NCI-H510A (cell line): ENCODE measurements at regions not wholly inside any gene's neighbourhood (a gene's known extent, or its start where the extent isn't known, plus 50 kb on each side); places are given as distances from the start of the nearest gene placed in this dataset.

Experiments used
- DNase-seq: peaks from one replicate; lab custom pipeline; 2025; lab: John Stamatoyannopoulos, UW

GRCh38 chr12:67534681-67535080 is 113.9 kb upstream of the DYRK2 start:
- DNase-seq, result no peak

- DNase-seq, result no peak
These were observed 113.4 kb upstream of the DYRK2 start for GRCh38 chr12:67535176-67535575.

- DNase-seq, result no peak
These were observed 112.6 kb upstream of the DYRK2 start for GRCh38 chr12:67535971-67536370.

GRCh38 chr12:67539329-67539728 is 109.2 kb upstream of the DYRK2 start:
- DNase-seq, result no peak

- no peak for DNase-seq
These were observed 108.6 kb upstream of the DYRK2 start for GRCh38 chr12:67539946-67540345.

GRCh38 chr12:67540920-67541624 is 107.5 kb upstream of the DYRK2 start:
- DNase-seq, result no peak

- peak; percentile 53 for DNase-seq
These were observed 106.9 kb upstream of the DYRK2 start for GRCh38 chr12:67541625-67541991.

- DNase-seq, result no peak
These were observed 105.3 kb upstream of the DYRK2 start for GRCh38 chr12:67543021-67543770.

- DNase-seq, result no peak
These were observed 103.2 kb upstream of the DYRK2 start for GRCh38 chr12:67545298-67545697.

- DNase-seq, result no peak
These were observed 101.8 kb upstream of the DYRK2 start for GRCh38 chr12:67546746-67547145.

- peak; percentile 38 for DNase-seq
These were observed 93.3 kb upstream of the DYRK2 start for GRCh38 chr12:67555075-67555717.

- no peak for DNase-seq
These were observed 89.8 kb upstream of the DYRK2 start for GRCh38 chr12:67558775-67559174.

- no peak for DNase-seq
These were observed 88.8 kb upstream of the DYRK2 start for GRCh38 chr12:67559751-67560150.

GRCh38 chr12:67562513-67563287 is 85.8 kb upstream of the DYRK2 start:
- no peak for DNase-seq

- DNase-seq, result no peak
These were observed 80.5 kb upstream of the DYRK2 start for GRCh38 chr12:67568055-67568454.

- DNase-seq, result peak; percentile 12
These were observed 76.1 kb upstream of the DYRK2 start for GRCh38 chr12:67572492-67572891.

GRCh38 chr12:67573566-67573965 is 75.0 kb upstream of the DYRK2 start:
- DNase-seq, result no peak

- DNase-seq, result no peak
These were observed 69.4 kb upstream of the DYRK2 start for GRCh38 chr12:67578976-67579661.

- DNase-seq, result no peak
These were observed 68.9 kb upstream of the DYRK2 start for GRCh38 chr12:67579662-67580003.

GRCh38 chr12:67582238-67582834 is 66.2 kb upstream of the DYRK2 start:
- DNase-seq, result no peak

GRCh38 chr12:67582844-67583243 is 65.7 kb upstream of the DYRK2 start:
- no peak for DNase-seq

- no peak for DNase-seq
These were observed 61.6 kb upstream of the DYRK2 start for GRCh38 chr12:67586951-67587350.
